ENCODE measurements at regions not wholly inside any gene's neighbourhood (a gene's known extent, or its start where the extent isn't known, plus 50 kb on each side); places are given as distances from the start of the nearest gene placed in this dataset.

DNA sequence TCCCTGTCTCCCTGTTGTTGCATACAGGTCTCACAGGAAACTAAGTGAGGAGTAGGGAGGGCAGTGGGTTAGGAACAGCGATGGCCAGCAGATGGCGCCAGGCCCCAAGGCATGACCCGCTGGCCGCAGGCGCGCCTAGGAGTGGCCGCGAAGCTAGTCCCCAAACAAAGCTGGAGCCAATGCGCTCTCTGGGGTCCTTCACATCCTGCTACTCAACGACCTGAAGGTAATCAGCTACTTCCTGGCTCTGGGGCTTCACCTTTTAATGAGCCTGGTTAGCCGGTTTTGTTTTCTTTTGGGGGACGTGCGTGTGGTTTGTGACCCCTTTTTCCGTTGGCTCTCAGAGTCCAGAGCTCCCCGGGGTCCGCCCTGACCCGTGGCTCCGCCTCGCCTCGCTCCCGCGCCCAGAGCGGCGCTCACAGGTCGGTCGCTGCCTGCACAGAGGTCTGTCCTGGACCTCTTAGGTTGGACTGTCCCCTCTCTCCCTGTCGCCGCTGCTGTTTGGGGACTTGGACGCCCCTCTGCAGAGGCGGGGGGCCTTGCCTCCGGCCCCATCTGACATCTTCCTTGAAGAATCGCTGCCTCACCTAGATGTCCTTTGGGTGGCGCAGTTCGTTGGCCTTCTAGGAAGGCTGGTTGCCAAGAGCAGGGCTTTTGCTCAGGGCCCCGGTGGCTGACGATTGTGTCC lies 62.2 kb upstream of the GTF3A start (continued):
- TF ChIP-seq KLF15 (CRISPR knock-in tag; IDR thresholded peaks at IDR 0.05; ENCODE audit: borderline replicate concordance) (0 out of 2 replicates have a peak, but pooled peaks have one; percentile 28), TEAD2 (CRISPR knock-in tag; IDR thresholded peaks at IDR 0.05) (no peak), ZNF331 (CRISPR knock-in tag; IDR thresholded peaks at IDR 0.05) (0 out of 2 replicates have a peak, but pooled peaks have one; percentile 22), FOXP1 (IDR thresholded peaks at IDR 0.05) (no peak), FOXP1 (CRISPR knock-in tag; IDR thresholded peaks at IDR 0.05) (no peak), HDAC2 (CRISPR knock-in tag; IDR thresholded peaks at IDR 0.05) (peak; percentile 16; the same call in 1 of the 2 replicates), ZNF891 (CRISPR knock-in tag; IDR thresholded peaks at IDR 0.05) (no peak), ZNF749 (CRISPR knock-in tag; IDR thresholded peaks at IDR 0.05; ENCODE audit: borderline replicate concordance) (no peak), MTF1 (CRISPR knock-in tag; IDR thresholded peaks at IDR 0.05) (no peak), ZNF619 (CRISPR knock-in tag; IDR thresholded peaks at IDR 0.05) (no peak), ARNT (IDR thresholded peaks at IDR 0.05) (no peak), HOXA5 (CRISPR knock-in tag; IDR thresholded peaks at IDR 0.05) (no peak), NBN (conservative IDR thresholded peaks at IDR 0.05) (no peak), ZNF264 (CRISPR knock-in tag; IDR thresholded peaks at IDR 0.05) (no peak), ZNF235 (CRISPR knock-in tag; IDR thresholded peaks at IDR 0.05; ENCODE audit: borderline replicate concordance) (no peak), ZBTB25 (CRISPR knock-in tag; IDR thresholded peaks at IDR 0.05) (no peak)
- TF ChIP-seq, protein P1, sequence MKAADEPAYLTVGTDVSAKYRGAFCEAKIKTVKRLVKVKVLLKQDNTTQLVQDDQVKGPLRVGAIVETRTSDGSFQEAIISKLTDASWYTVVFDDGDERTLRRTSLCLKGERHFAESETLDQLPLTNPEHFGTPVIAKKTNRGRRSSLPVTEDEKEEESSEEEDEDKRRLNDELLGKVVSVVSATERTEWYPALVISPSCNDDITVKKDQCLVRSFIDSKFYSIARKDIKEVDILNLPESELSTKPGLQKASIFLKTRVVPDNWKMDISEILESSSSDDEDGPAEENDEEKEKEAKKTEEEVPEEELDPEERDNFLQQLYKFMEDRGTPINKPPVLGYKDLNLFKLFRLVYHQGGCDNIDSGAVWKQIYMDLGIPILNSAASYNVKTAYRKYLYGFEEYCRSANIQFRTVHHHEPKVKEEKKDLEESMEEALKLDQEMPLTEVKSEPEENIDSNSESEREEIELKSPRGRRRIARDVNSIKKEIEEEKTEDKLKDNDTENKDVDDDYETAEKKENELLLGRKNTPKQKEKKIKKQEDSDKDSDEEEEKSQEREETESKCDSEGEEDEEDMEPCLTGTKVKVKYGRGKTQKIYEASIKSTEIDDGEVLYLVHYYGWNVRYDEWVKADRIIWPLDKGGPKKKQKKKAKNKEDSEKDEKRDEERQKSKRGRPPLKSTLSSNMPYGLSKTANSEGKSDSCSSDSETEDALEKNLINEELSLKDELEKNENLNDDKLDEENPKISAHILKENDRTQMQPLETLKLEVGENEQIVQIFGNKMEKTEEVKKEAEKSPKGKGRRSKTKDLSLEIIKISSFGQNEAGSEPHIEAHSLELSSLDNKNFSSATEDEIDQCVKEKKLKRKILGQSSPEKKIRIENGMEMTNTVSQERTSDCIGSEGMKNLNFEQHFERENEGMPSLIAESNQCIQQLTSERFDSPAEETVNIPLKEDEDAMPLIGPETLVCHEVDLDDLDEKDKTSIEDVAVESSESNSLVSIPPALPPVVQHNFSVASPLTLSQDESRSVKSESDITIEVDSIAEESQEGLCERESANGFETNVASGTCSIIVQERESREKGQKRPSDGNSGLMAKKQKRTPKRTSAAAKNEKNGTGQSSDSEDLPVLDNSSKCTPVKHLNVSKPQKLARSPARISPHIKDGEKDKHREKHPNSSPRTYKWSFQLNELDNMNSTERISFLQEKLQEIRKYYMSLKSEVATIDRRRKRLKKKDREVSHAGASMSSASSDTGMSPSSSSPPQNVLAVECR (CRISPR knock-in tag; IDR thresholded peaks at IDR 0.05; ENCODE audit: borderline replicate concordance) = peak; percentile 31; the same call in 1 of the 2 replicates
- TF ChIP-seq, protein P2, sequence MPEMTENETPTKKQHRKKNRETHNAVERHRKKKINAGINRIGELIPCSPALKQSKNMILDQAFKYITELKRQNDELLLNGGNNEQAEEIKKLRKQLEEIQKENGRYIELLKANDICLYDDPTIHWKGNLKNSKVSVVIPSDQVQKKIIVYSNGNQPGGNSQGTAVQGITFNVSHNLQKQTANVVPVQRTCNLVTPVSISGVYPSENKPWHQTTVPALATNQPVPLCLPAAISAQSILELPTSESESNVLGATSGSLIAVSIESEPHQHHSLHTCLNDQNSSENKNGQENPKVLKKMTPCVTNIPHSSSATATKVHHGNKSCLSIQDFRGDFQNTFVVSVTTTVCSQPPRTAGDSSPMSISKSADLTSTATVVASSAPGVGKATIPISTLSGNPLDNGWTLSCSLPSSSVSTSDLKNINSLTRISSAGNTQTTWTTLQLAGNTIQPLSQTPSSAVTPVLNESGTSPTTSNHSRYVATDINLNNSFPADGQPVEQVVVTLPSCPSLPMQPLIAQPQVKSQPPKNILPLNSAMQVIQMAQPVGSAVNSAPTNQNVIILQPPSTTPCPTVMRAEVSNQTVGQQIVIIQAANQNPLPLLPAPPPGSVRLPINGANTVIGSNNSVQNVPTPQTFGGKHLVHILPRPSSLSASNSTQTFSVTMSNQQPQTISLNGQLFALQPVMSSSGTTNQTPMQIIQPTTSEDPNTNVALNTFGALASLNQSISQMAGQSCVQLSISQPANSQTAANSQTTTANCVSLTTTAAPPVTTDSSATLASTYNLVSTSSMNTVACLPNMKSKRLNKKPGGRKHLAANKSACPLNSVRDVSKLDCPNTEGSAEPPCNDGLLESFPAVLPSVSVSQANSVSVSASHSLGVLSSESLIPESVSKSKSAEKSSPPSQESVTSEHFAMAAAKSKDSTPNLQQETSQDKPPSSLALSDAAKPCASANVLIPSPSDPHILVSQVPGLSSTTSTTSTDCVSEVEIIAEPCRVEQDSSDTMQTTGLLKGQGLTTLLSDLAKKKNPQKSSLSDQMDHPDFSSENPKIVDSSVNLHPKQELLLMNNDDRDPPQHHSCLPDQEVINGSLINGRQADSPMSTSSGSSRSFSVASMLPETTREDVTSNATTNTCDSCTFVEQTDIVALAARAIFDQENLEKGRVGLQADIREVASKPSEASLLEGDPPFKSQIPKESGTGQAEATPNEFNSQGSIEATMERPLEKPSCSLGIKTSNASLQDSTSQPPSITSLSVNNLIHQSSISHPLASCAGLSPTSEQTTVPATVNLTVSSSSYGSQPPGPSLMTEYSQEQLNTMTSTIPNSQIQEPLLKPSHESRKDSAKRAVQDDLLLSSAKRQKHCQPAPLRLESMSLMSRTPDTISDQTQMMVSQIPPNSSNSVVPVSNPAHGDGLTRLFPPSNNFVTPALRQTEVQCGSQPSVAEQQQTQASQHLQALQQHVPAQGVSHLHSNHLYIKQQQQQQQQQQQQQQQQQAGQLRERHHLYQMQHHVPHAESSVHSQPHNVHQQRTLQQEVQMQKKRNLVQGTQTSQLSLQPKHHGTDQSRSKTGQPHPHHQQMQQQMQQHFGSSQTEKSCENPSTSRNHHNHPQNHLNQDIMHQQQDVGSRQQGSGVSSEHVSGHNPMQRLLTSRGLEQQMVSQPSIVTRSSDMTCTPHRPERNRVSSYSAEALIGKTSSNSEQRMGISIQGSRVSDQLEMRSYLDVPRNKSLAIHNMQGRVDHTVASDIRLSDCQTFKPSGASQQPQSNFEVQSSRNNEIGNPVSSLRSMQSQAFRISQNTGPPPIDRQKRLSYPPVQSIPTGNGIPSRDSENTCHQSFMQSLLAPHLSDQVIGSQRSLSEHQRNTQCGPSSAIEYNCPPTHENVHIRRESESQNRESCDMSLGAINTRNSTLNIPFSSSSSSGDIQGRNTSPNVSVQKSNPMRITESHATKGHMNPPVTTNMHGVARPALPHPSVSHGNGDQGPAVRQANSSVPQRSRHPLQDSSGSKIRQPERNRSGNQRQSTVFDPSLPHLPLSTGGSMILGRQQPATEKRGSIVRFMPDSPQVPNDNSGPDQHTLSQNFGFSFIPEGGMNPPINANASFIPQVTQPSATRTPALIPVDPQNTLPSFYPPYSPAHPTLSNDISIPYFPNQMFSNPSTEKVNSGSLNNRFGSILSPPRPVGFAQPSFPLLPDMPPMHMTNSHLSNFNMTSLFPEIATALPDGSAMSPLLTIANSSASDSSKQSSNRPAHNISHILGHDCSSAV (CRISPR knock-in tag; IDR thresholded peaks at IDR 0.05; ENCODE audit: borderline replicate concordance) = no peak
